ENCODE measurements at regions not wholly inside any gene's neighbourhood (a gene's known extent, or its start where the extent isn't known, plus 50 kb on each side); places are given as distances from the start of the nearest gene placed in this dataset.
"Not testable (repeated sequence)": the region's sequence is repeated elsewhere in the genome, so short reads cannot be mapped to it uniquely, and the experiment has no call there.

GRCh38 chr13:68540244-68540643 lies 1310.1 kb upstream of the PCDH9 start:
- no peak for TF ChIP-seq CTCF (IDR thresholded peaks at IDR 0.05; ENCODE audit: low read length, missing control alignments)
- DNase-seq (ENCODE audit: low read depth) = no peak
- no peak overlapping the region for H3K4me3 ChIP-seq (replicated peaks; ENCODE audit: low read depth, low read length)

GRCh38 chr13:68535329-68535728 lies 1305.2 kb upstream of the PCDH9 start:
- no peak for TF ChIP-seq CTCF (IDR thresholded peaks at IDR 0.05; ENCODE audit: low read length, missing control alignments)
- H3K4me3 ChIP-seq (replicated peaks; ENCODE audit: low read depth, low read length) = no peak overlapping the region
- DNase-seq (ENCODE audit: low read depth) = no peak

- not testable (repeated sequence) for DNase-seq (ENCODE audit: low read depth)
Observed at GRCh38 chr13:68527167-68527566, 1297.0 kb upstream of the PCDH9 start.

GRCh38 chr13:68523838-68524424 lies 1293.8 kb upstream of the PCDH9 start:
- TF ChIP-seq CTCF (IDR thresholded peaks at IDR 0.05; ENCODE audit: low read length, missing control alignments) = no peak
- H3K4me3 ChIP-seq (replicated peaks; ENCODE audit: low read depth, low read length) = no peak overlapping the region
- DNase-seq (ENCODE audit: low read depth) = no peak

More at GRCh38 chr13:68527167-68527566, 1297.0 kb upstream of the PCDH9 start:
- H3K4me3 ChIP-seq (replicated peaks; ENCODE audit: low read depth, low read length) = not testable (repeated sequence)

- no peak for DNase-seq (ENCODE audit: low read depth)
Observed at GRCh38 chr13:68522184-68522583, 1292.0 kb upstream of the PCDH9 start.

GRCh38 chr13:68509734-68510621 lies 1279.8 kb upstream of the PCDH9 start:
- TF ChIP-seq CTCF (IDR thresholded peaks at IDR 0.05; ENCODE audit: low read length, missing control alignments) = no peak
- no peak for DNase-seq (ENCODE audit: low read depth)
- H3K4me3 ChIP-seq (replicated peaks; ENCODE audit: low read depth, low read length) = no peak overlapping the region

More at GRCh38 chr13:68522184-68522583, 1292.0 kb upstream of the PCDH9 start:
- no peak for TF ChIP-seq CTCF (IDR thresholded peaks at IDR 0.05; ENCODE audit: low read length, missing control alignments)
- no peak overlapping the region for H3K4me3 ChIP-seq (replicated peaks; ENCODE audit: low read depth, low read length)

- no peak overlapping the region for H3K4me3 ChIP-seq (replicated peaks; ENCODE audit: low read depth, low read length)
- DNase-seq (ENCODE audit: low read depth) = no peak
- no peak for TF ChIP-seq CTCF (IDR thresholded peaks at IDR 0.05; ENCODE audit: low read length, missing control alignments)
Observed at GRCh38 chr13:68506888-68507551, 1276.9 kb upstream of the PCDH9 start.
